ENCODE measurements at regions not wholly inside any gene's neighbourhood (a gene's known extent, or its start where the extent isn't known, plus 50 kb on each side); places are given as distances from the start of the nearest gene placed in this dataset.

DNA sequence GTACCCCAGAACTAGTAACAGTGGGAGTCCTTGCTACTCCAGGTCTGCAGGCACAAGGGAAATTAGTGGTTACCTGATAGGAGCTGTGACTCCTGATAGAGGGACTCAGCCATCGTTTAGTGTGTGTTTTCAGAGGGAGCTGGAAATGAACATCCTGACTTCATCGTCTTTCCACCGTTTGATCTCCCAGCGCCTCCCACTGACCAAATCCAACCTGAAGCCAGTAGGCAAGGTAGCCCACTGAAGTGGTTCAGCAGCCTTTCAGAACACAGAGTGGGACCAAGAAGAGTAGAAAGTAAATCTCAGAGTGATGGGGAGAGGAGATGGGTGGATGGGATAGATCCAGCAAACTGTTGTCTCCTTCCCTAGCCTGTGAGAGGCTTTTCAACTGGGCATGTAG is 385.9 kb downstream of the INSC start:
- Histone ChIP-seq H3K4me1 (replicated peaks) (no peaks in the 10 kb centered on the region), H3K4me3 (no peak overlapping the region), H3K27ac (no peak overlapping the region), H3K27me3 (replicated peaks; ENCODE audit: insufficient read depth) (no peaks in the 10 kb centered on the region), H3K9me3 (no peaks in the 10 kb centered on the region), H3K36me3 (no peaks in the 10 kb centered on the region)
- intact Hi-C loops (cut with DNase I), result no loop called here
- no peak for DNase-seq (ENCODE audit: low spot score)
- no peak for TF ChIP-seq POLR2A (IDR thresholded peaks at IDR 0.05)
- no peak for TF ChIP-seq POLR2AphosphoS5 (IDR thresholded peaks at IDR 0.05)
- TF ChIP-seq, protein P1, sequence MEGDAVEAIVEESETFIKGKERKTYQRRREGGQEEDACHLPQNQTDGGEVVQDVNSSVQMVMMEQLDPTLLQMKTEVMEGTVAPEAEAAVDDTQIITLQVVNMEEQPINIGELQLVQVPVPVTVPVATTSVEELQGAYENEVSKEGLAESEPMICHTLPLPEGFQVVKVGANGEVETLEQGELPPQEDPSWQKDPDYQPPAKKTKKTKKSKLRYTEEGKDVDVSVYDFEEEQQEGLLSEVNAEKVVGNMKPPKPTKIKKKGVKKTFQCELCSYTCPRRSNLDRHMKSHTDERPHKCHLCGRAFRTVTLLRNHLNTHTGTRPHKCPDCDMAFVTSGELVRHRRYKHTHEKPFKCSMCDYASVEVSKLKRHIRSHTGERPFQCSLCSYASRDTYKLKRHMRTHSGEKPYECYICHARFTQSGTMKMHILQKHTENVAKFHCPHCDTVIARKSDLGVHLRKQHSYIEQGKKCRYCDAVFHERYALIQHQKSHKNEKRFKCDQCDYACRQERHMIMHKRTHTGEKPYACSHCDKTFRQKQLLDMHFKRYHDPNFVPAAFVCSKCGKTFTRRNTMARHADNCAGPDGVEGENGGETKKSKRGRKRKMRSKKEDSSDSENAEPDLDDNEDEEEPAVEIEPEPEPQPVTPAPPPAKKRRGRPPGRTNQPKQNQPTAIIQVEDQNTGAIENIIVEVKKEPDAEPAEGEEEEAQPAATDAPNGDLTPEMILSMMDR (IDR thresholded peaks at IDR 0.05), result no peak
- 64% methylated on average over 4 of the region's 4 CpGs for WGBS

- WGBS, result 59% methylated on average over 7 of the region's 7 CpGs
- Histone ChIP-seq H3K4me1 (replicated peaks) (no peaks in the 10 kb centered on the region), H3K36me3 (no peaks in the 10 kb centered on the region), H3K9me3 (no peaks in the 10 kb centered on the region), H3K27me3 (replicated peaks; ENCODE audit: insufficient read depth) (no peaks in the 10 kb centered on the region), H3K27ac (no peak overlapping the region), H3K4me3 (no peak overlapping the region)
- intact Hi-C loops (cut with DNase I), result no loop called here
- DNase-seq (ENCODE audit: low spot score), result no peak
- TF ChIP-seq, protein P1 (IDR thresholded peaks at IDR 0.05), result no peak
- no peak for TF ChIP-seq POLR2AphosphoS5 (IDR thresholded peaks at IDR 0.05)
- no peak for TF ChIP-seq POLR2A (IDR thresholded peaks at IDR 0.05)
These were observed 386.8 kb downstream of the INSC start for GRCh38 chr11:15501566-15501965.

- no peak overlapping the region for H3K27ac ChIP-seq
- 98% methylated on average over 1 of the region's 1 CpG for WGBS
- no peaks in the 10 kb centered on the region for H3K9me3 ChIP-seq
- no peak overlapping the region for H3K4me3 ChIP-seq
- no peaks in the 10 kb centered on the region for H3K4me1 ChIP-seq (replicated peaks)
- intact Hi-C loops (cut with DNase I), result no loop called here
- TF ChIP-seq, protein P1 (IDR thresholded peaks at IDR 0.05), result no peak
- TF ChIP-seq POLR2A (IDR thresholded peaks at IDR 0.05), result no peak
- TF ChIP-seq POLR2AphosphoS5 (IDR thresholded peaks at IDR 0.05), result no peak
- H3K36me3 ChIP-seq, result no peaks in the 10 kb centered on the region
- DNase-seq (ENCODE audit: low spot score), result no peak
- no peaks in the 10 kb centered on the region for H3K27me3 ChIP-seq (replicated peaks; ENCODE audit: insufficient read depth)
These were observed 390.4 kb downstream of the INSC start for GRCh38 chr11:15505155-15505554.

DNA sequence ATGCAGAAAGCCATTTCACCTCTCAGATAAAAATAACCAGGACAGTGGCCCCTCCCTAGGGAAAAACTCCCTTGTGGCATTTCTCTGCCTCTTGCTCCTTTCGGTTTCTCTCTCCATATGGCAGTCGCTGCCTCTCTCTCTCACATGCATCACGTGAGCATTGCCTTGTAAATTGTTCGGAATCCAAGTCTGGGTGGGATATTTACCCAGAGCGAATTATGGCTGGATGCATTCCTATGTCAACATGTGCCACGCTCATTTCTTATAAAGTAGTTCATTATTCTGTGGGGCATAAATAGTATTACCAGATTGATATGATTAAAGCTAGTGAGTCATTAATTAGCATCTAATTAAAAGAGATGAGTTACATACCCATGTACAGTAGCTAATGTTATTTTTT is 392.9 kb downstream of the INSC start:
- 17% methylated on average over 6 of the region's 6 CpGs for WGBS
- intact Hi-C loops (cut with DNase I), result no loop called here
- DNase-seq (ENCODE audit: low spot score), result peak; percentile 70
- Histone ChIP-seq H3K9me3 (no peaks in the 10 kb centered on the region), H3K4me3 (no peak overlapping the region), H3K27me3 (replicated peaks; ENCODE audit: insufficient read depth) (no peaks in the 10 kb centered on the region), H3K4me1 (replicated peaks) (no peaks in the 10 kb centered on the region), H3K27ac (peak overlapping the region in 1 of 2 donors; percentile 2), H3K36me3 (no peaks in the 10 kb centered on the region)
- TF ChIP-seq, protein P1 (IDR thresholded peaks at IDR 0.05), result no peak
- peak; percentile 90 for TF ChIP-seq POLR2AphosphoS5 (IDR thresholded peaks at IDR 0.05)

DNA sequence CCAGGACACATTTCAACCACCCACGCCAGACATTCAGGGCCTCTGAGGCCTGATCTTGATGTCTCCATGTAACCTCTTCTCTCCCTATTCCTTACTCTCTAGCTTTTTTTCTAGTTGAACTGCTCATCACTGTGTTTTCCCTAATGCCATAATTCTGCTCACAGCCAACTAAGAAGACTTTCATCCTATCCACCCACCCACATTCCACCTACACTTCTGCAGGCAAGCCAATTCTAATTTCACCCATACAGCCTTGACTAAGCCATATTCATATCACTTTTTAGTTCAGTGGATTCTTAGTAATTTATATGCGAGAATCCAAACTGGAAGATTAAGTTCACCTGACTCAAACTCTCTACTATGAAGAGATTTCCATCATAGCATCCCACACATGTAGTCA is 394.4 kb downstream of the INSC start:
- intact Hi-C loops (cut with DNase I), result no loop called here
- TF ChIP-seq POLR2A (IDR thresholded peaks at IDR 0.05) (no peak), POLR2AphosphoS5 (IDR thresholded peaks at IDR 0.05) (no peak)
- TF ChIP-seq, protein P1 (IDR thresholded peaks at IDR 0.05), result no peak
- 95% methylated on average over 2 of the region's 2 CpGs for WGBS
- no peaks in the 10 kb centered on the region for H3K36me3 ChIP-seq
- no peak for DNase-seq (ENCODE audit: low spot score)
- no peak overlapping the region for H3K27ac ChIP-seq
- no peaks in the 10 kb centered on the region for H3K4me1 ChIP-seq (replicated peaks)
- no peaks in the 10 kb centered on the region for H3K9me3 ChIP-seq
- no peaks in the 10 kb centered on the region for H3K27me3 ChIP-seq (replicated peaks; ENCODE audit: insufficient read depth)
- H3K4me3 ChIP-seq, result no peak overlapping the region
